Myocyte (in vitro differentiated cells): ENCODE measurements at regions not wholly inside any gene's neighbourhood (a gene's known extent, or its start where the extent isn't known, plus 50 kb on each side); places are given as distances from the start of the nearest gene placed in this dataset.
"Not testable (repeated sequence)": the region's sequence is repeated elsewhere in the genome, so short reads cannot be mapped to it uniquely, and the experiment has no call there.

Experiments used
- DNase-seq: peaks from one replicate; pipeline ENCODE4 v3.0.0-alpha.2; 2012; ENCODE audit warnings: low read depth

DNA sequence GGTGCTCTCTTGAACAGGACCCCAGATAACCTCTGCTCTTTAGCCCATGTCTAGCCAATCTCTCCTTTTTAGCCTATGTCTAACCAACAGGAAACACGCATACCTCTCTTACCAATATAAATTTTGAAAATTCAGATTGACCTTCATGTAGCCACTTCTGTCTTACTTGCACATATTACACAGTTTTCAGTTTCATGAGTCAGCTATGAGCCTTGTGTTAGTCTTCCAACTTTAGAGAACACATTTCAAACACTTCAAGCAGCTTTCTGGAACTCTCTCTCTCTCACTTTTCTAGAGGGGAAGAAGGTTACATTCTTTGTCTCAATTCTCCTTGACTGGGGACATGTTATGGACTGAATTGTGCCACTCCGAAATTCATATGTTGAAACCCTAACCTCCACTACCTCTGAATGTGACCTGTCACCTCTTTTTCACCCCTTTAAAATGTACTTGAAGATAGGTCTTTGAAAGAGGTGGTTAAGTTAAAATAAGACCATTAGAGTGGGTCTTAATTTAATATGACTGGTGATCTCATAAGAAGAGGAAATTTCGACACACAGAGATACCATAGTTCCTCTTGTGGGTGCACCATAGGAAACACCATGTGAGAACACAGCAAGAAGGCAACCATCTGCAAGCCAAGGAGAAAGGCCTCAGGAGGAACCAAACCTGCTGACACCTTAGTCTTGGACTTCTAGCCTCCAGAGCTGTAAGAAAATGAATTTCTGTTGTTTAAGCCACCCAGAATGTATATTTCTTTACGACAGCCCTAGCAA, 480.3 kb upstream of the ALCAM start:
- DNase-seq = no peak

DNA sequence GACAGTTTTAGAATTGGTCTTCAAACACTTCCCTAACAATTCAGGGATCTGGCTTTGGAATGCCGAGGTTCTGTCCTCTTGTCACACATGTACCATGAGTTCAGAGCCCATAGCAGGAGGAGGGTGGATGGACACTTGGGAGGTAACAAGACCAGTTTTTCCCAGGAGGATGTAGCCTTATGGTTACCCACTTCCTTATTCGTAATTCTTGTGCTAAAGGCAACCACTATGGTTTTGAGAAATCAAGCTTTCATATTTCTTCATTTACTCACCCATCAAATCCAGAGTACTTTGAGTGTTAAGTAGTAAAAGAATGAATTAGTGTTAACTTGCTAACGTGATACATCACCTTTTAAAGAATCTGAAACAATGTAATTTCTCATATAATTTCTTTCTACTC, 479.6 kb upstream of the ALCAM start:
- DNase-seq = no peak

DNA sequence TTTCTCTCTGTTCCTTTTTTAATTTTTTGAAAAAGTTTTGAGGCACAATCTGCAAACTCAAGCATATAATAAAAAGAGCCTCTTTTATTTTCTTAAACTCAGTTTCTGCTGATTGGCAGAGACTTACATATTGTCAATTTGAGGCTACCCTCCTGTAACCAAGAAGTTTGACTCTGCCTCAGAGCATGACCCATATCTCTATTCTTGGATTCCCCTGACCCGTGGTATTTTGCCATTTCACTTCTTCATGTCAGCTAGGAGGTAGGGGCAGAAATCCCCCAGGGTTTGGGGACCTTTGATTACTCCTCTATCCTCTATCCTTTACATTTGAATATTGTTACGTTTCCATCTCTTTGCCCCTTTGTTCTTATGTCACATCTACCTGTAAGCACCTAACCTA, 479.1 kb upstream of the ALCAM start:
- no peak for DNase-seq

DNA sequence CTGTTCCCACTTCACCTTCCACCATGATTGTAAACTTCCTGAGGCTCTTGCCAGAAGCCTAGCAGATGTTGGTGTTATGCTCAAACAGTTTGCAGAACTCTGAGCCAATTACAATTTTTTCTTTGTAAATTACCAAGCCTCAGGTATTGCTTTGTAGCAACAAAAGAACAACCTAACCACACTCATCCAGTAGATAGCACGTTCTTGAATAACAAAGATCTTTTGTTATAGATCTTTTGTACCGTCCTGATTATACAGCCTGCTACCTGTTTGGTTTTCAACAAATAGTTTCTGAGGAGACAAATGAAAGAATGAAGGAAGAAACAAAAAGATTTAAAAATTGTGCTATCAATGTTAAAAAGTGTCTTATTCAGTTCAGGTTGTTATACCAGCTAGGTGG, 474.7 kb upstream of the ALCAM start:
- no peak for DNase-seq

DNA sequence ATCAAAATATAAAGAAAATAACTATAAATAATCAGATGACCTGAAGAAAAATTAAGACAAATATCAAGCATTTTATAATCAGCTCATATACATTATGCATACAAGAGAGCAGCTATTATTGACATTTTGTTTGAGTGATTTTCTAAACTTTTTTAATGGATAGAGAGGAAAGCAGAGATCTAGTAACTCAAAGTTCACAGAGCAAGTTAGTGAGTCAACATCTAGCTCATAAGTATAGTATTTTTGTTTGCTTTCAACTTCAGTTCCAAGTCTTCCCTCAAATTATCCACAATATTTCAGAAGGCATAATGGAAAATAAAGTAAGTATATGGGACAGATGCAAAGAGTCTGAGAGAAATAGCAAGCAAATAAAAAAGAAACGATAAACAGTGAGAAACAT, 470.1 kb upstream of the ALCAM start:
- no peak for DNase-seq

DNA sequence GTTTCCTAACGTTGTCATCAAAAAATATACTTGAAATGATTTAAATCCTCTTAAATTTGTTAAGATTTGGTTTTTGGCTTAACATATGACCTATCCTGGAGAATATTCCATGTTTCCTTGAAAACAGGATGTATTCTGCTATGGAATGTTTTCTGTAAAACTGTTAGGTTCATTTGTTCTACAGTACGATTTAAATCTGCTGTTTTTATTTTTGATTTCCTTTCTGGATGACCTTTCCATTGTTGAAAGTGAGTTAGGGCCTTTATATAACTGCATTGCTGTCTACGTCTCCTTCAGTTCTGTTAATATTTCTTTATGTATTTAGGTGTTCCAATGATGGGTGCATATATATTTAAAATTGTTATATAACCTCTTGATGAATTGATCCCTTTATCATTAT, 465.3 kb upstream of the ALCAM start:
- DNase-seq = no peak

DNA sequence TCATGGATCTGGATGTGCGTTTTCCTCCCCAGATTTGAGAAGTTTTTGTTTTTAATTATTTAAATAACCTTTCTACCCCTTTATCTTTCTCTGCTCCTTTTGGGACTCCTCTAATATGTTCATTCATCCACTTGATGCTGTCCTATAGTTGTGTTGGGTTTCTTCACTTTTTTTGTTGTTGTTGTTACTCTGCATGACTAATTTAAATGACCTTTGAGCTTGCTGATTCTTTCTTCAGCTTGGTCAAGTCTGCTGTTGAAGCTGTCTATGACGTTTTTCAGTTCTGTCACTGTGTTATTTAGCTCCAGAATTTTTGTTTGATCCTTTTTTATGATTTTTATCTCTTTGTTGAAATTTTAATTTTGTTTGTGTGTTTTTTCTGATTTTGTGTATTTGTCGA, 463.6 kb upstream of the ALCAM start:
- no peak for DNase-seq

DNA sequence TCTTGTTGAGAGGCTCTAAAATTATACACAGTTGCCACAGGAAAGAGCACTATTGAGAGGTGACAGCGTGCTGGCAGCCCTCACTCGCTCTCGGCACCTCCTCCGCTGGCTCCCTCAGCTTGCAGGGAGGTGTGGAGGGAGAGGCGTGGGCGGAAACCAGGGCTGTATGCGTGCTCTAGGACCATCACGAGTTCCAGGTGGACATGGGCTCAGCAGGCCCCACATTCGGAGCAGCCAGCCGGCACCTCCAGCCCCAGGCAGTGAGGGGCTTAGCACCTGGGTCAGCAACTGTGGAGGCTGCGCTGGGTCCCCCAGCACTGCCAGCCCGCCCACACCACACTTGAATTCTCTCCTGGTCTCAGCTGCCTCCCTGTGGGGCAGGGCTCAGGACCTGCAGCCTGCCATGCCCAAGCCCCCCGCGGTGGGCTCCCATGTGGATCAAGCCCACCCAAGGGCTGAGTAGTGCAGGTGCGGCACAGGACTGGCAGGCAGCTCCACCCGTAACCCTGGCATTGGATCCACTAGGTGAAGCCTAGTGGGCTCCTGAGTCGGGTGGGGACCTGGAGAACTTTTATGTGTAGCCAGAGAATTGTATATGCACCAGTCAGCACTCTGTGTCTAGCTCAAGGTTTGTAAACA, 460.6 kb upstream of the ALCAM start:
- DNase-seq = no peak

DNA sequence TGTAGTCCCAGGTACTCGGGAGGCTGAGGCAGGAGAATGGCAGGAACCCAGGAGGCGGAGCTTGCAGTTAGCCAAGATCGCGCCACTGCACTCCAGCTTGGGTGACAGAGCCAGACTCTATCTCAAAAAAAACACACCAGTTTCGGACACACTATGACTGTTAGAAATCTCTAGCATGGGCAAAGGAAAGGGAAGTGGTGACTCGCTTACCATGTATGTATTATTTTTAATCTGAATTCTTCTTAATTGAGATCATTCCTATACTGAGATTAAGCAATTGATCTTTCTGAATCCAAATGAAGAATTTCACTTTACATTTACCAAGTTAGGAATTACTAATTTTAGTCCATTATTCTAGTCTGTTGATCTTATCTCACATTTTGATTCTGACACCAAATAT, 459.2 kb upstream of the ALCAM start:
- DNase-seq = no peak

DNA sequence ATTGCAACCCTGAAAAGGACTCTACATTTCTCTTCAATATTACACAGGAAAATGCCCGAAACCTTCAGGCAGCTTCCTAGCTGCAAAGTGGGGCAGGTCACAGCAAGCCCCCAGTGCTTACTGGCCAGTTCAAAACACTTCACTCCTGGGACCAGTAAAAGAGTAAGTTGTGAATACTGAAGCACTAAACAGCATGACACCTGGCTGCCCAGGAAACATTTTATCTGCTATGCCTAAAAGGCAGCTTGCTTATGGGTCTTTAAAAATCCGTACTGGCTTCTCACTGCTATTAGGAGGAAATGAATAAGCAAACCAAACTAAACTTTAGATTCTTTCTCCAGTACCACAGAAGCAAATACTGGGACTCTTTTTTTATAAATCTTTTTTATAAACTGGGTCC, 457.9 kb upstream of the ALCAM start:
- no peak for DNase-seq

DNA sequence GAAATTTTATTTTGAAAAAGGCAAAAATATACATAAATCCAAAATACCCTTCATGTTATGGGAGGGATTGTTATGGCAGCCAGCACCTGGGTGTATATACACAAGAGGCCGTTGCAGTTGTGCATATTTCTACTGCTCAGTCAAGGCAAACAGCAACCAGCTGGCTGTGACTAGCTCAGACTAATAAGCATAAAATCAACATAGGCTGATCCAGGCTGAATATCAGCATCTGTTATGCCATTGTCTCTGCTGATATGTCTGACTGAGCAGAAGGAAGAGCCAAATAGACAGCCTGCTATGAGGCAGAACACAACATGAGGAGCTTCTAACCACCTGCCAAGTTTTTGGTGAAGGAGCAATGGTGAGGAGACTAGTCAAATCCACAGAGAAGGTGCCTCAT, 457.5 kb upstream of the ALCAM start:
- DNase-seq = peak; percentile 51

DNA sequence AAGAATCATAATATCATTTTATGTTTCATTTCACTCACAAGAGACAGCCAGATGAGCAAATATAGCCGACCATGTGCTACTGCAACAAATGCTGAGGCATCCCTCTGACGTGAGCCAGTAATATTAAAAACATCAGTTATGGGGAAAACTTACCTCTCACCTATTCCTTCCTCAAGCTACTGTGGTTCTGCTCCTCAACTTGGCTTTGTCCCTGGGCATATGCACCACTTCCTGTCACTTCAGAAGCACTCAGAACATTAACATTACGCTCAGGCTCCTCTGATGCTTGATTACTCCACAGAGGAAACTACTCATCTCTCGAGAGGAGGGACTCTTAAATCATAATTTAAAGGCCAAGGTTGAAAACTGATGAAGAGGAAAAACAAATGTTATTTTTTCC, 457.0 kb upstream of the ALCAM start:
- DNase-seq = no peak

DNA sequence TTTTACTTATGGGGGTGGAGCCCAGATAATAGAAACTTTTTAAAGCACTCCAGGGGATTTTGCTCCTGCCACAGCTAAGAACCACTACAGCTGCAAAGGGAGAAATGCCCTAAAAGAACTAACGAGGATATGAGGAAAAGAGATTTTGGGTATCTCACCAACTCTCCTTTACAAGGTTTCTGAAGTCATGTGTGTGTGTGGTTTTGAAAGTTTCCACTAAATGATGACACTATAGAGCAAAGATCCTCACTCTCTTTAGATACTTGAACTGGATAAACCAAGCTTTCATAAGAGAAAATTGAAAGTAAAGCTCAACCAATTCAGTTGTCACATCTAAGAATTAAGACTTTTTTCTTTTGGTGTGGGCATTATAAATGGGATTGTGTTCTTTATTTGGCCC, 455.3 kb upstream of the ALCAM start:
- no peak for DNase-seq

DNA sequence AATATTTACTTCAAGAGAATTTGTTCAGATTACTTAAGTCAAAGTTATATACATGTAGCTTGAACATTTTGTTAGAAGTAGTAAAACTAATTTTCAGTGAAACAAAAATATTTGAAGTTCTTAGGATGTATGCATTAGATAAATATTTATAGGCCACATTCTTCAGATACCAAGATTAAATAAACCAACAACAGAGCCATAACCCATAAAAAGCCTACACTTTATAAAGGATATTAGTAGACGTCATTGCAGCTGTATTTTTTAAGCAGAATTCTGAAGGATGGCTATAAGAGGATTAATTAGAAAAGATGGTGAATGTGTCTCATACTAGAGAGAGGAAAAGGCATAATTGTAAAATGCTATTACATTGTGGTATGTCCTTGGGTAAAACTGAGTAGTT, 449.7 kb upstream of the ALCAM start:
- no peak for DNase-seq

DNA sequence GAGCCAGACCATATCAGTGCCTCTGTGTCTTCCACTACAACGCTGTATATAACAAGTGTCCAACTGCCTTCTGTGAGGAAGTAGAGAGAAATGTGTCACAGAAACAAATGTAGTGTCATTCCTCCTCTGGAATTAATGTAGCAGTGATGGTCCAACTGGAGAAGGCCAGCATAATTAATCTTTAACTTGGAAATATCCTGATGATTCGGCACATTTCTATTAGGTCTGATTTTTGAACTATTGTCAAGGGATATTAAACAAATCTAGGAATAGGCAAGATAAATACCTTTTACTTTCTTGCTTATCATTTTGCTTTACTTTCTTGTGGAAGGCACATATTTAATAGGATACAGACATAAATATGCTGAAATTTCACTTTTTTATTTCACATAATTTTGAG, 446.2 kb upstream of the ALCAM start:
- no peak for DNase-seq

DNA sequence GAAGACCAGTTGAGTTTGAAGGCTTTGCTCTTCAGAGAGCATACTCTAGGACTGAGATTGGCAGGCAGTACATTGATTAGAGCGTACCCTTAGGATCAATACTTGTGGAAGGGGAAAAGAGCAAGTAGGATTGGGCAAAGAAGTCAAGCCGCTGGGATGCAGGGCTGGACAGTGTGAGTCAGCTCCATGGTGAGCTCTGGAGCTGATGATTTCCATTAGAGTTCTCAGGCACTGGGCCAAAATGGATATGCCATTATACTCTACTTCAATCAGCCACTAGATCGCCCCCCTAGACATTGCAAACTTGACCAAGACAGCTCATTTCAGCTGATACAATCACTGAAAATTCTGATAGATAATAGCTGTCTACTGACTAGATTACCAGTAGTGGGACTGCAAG, 432.7 kb upstream of the ALCAM start:
- DNase-seq = no peak

DNA sequence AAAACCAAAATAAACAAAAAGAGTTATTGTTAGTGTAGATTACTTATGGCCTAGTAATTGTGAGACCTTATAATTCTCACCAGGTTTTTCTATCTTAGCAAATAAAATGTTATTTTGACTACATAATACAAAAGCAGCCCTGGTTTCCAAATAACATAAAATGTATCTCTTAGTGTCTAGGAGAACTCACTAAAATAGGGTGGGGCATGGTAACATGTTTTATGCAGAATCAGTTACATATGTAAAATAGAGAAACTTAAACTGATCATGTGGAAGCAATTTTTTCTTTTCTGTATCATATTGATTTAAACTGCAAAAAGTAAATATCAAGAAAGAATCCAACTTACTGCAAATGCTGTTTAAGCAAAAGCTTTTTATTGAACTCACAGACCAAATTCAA, 431.1 kb upstream of the ALCAM start:
- DNase-seq = no peak

DNA sequence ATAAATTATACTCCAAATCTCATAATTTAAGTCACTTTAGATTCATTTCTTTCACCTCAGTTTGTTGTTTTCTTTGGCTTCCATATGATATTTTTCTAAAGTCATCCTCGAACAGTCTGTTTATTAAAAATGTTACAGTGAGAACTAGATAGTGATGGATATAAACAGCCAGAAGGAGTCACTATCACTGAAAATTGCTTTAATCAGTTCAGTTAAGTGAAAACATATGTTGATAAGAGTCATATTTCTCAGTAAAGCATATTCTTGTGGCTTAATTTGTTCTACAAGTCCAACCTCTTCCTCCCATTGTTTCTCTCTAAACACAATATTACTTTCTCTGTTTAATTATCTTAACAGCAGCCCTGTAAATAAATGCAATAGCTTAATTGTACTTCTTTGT, 427.5 kb upstream of the ALCAM start:
- DNase-seq = peak; percentile 7

DNA sequence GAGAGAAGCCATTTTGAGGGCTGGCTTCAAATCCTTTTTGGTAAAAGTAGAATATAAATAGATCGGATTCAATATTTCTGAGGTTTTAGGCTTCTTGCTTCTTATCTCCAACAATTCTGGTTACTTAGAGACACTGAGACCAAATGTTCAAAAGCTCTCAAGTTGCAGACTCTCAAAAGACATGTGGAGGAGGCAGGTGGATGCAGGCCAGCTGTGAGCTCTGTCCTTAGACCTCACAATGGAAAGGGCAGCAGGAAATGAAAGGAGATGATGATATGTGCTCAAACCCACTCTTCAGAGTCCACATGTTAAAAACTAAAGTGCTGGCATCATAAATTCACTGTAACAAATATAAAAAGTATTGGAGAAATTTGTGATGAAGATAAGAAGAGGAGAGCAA, 424.9 kb upstream of the ALCAM start:
- peak; percentile 37 for DNase-seq

DNA sequence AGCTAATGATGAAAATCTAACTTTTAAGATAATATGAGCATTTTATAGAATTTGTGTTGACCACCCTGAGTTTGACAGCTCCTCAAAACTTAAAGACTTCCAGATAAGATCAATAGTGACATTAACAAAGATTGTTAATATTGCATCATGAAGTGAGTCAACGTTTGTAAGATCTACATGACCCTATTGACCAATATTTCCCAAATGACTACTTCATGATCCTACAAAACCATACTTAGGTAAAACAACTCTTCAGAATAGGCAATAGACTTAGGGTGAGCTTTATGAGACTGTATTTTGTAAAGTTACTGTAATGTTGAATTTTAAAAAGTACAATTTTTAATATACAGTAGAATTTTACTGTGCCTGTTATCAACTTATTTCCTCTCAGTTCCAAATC, 422.7 kb upstream of the ALCAM start:
- DNase-seq = no peak

DNA sequence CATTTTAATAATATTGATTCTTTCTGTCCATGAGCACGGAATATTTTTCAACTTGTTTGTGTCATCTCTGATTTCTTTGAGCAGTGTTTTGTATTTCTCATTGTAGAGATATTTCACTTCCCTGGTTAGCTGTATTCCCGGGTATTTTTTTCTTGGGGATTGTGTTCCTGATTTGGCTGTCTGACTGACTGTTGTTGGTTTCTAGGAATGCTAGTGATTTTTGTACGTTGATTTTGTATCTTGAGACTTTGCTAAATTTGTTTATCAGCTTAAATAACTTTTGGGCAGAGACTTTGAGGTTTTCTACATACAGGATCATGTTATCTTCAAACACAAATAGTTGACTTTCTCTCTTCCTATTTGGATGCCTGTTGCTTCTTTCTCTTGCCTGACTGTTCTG, 418.8 kb upstream of the ALCAM start:
- peak; percentile 49 for DNase-seq

DNA sequence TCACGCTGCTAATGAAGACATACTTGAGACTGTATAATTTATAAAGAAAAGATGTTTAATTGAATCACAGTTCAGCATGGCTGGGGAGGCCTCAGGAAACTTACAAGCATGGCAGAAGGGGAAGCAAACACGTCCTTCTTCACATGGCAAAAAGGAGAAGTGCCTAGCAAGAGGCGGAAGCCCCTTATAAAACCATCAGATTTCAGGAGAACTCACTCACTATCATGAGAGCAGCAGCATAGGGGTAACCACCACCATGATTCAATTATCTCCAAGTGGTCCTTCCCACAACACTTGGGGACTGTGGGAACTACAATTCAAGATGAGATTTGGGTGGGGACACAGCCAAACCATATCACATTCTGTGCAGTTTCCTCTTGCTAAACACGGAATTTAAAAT, 416.9 kb upstream of the ALCAM start:
- not testable (repeated sequence) for DNase-seq

DNA sequence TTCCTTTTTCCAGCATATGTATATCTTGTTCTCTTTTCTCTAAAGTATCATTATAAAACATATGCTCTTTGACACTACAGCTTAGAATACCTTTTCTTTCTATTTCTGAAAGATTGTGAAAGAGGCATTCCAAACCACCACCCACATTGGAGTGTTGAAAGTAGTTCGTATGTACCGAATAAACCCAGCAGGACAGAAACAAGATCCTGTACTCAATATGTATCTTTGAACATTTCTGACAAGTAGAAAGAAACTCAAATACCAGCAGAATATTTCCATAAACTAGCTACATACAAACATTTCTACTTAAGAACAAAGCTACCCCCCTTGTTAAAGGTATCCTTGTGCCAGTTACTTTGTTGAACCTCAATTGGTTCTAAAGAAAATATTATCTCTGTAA, 415.3 kb upstream of the ALCAM start:
- peak; percentile 6 for DNase-seq
